Stimulated activated CD8-positive, alpha-beta memory T cell treated with anti-CD3 and anti-CD28 coated beads, Interleukin-2, amount 100 ng/mL, for 48 hours (primary cell): ENCODE measurements at regions not wholly inside any gene's neighbourhood (a gene's known extent, or its start where the extent isn't known, plus 50 kb on each side); places are given as distances from the start of the nearest gene placed in this dataset.
"Not testable (repeated sequence)": the region's sequence is repeated elsewhere in the genome, so short reads cannot be mapped to it uniquely, and the experiment has no call there.

Experiments used
- DNase-seq, 2 donors: peaks; one replicate each; pipeline ENCODE4 v3.0.0-alpha.2; 2020; ENCODE audit warnings: low read depth in 2 of 2

- DNase-seq: not testable (repeated sequence)
Measured at GRCh38 chr3:75444634-75445033, 219.5 kb upstream of the FRG2C start.

DNA sequence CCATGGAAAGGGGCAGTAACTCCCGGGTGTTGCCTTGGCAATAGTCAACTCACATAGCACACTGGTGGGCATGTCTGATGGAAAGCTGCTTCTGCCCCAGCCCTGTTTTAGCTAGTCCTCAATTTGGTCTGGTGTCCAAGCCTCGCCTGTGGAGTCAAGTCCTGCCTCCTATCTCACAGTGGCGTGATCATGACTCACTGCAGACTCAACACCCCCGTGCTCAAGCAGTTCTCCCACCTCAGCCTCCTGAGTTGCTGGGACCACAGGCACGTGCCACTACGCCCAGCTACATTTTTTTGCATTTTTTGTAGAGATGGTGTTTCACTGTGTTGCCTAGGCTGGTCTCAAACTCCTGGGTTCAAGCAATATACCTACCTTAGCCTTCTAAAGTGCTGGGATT lies 218.9 kb upstream of the FRG2C start:
- DNase-seq: not testable (repeated sequence)

DNA sequence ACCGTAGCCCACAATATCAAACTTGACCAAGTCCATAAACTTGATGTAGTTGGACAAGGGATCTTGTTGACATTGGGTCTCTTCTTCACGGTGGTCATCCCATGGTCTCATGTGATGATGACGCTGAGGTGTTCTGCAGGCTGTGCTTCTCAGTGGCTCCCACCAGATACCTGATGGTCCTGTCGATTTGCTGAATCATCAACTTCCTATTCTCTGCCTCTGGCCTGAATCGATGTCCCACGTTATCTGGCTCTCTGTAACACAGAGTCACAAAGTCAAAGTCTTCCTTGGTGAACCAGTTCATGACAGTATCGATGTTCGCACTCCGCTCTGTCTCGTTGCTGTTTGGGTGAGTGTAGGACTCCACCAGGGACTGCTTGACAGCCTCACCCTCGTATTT lies 217.2 kb upstream of the FRG2C start:
- not testable (repeated sequence) for DNase-seq

DNA sequence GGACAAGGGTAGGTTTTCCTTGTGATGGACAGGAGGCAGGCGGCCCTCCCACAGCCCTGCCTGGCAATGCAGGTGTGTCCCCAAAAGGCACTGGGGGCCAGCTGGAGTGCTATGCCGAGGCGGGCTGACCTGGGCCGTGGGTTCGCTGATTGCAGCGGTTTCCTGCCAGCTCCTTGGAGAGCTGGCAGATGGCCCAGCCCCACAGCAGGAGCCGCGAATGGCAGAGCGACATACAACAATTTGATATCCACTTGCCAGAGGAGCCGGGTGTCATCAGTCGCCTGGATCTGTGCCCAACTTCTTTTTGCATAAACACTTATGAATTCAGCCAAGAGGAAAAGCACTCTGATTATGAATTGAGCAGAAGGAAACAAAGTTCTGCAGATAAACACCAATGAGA lies 210.8 kb upstream of the FRG2C start:
- DNase-seq: not testable (repeated sequence)

- not testable (repeated sequence) for DNase-seq
Measured at GRCh38 chr3:75453839-75454238, 210.3 kb upstream of the FRG2C start.

- not testable (repeated sequence) for DNase-seq
Measured at GRCh38 chr3:75474530-75474929, 189.6 kb upstream of the FRG2C start.

GRCh38 chr3:75496600-75496999 lies 167.5 kb upstream of the FRG2C start:
- not testable (repeated sequence) for DNase-seq

DNA sequence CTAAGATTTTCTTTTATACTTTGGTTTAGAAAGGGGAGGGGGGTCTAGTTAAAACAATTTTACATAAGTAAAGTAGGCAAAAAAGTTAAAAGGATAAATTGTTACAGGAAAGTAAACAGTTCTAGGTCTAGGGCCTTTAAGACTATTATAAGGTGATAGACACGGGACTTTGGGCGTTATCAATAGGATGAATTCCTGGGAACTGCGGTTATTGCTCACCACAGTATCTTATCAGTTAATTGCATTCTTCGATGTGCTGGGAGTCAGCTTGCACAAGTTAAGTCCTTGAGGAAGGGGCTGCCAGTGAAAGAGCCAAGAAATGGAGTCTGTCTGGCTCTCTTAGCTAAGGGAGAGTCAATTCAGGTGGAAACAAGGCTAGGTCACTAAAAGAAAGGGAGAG lies 163.8 kb upstream of the FRG2C start:
- DNase-seq: not testable (repeated sequence)

GRCh38 chr3:75502171-75502570 lies 162.0 kb upstream of the FRG2C start:
- DNase-seq: not testable (repeated sequence)

- DNase-seq: not testable (repeated sequence)
Measured at GRCh38 chr3:75502769-75503756, 161.1 kb upstream of the FRG2C start.

- no peak for DNase-seq
Measured at GRCh38 chr3:75506603-75507002, 157.5 kb upstream of the FRG2C start.

- not testable (repeated sequence) for DNase-seq
Measured at GRCh38 chr3:75507956-75508355, 156.2 kb upstream of the FRG2C start.

DNA sequence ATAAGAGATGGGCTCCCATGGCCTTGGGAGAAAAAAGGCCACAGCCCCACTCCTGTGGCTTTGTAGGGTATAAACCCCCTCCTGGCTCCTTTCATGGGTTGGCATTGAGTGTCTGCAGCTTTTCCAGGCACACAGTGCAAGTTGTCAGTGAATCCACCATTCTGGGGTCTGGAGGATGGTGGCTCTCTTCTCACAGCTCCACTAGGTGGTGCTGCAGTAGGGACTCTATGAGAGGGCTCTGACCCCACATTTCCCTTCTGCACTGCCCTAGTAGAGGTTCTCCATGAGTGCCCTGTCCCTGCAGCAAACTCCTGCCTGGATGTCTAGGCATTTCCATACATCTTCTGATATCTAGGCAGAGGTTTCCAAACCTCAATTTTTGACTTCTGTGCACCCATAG lies 136.5 kb upstream of the FRG2C start:
- not testable (repeated sequence) for DNase-seq

GRCh38 chr3:75552095-75552494 lies 112.0 kb upstream of the FRG2C start:
- not testable (repeated sequence) for DNase-seq

- DNase-seq: not testable (repeated sequence)
Measured at GRCh38 chr3:75564427-75564826, 99.7 kb upstream of the FRG2C start.

- not testable (repeated sequence) for DNase-seq
Measured at GRCh38 chr3:75572303-75572702, 91.8 kb upstream of the FRG2C start.

- DNase-seq: not testable (repeated sequence)
Measured at GRCh38 chr3:75579091-75579490, 85.0 kb upstream of the FRG2C start.

DNA sequence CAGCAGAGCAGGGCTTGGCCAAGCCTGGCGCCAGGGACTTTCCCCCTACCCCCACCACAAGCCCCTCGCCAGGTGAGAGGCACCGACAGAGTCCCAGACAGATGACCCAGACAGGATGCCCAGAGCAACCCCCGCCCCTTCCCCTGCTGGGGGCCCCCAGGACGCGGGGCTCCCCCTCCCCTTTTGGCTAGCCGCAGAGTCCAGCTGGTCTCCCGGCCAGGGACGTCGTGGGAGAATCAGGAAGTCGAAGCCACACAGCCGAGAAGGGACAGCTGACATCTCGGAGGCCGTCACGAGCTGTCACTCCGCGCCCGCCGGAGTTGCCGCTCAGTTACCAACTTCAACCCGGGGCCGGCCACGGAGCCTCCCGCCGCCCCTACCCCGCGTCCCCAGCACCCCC lies 84.6 kb upstream of the FRG2C start:
- not testable (repeated sequence) for DNase-seq

GRCh38 chr3:75579981-75580782 lies 83.9 kb upstream of the FRG2C start:
- peak; percentile 19 to 36 for DNase-seq

DNA sequence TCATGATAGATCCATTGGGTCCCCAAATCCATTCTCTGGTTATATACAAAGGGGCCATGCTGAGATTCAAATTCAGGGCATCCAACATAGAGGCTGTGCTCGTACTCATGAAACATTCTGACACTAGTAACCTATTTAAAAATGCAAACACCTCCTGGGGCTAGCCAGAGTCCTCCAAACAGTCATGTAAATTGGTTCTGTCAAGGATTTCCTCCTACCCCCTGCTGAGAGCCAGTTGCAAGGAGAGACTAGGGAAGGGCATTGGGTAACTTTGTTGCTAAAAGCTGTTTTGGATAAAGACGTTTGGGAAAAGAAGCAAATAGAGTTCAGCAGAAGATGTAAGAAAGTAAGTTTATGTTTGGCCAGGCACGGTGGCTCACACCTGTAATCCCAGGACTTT lies 81.6 kb upstream of the FRG2C start:
- not testable (repeated sequence) for DNase-seq

DNA sequence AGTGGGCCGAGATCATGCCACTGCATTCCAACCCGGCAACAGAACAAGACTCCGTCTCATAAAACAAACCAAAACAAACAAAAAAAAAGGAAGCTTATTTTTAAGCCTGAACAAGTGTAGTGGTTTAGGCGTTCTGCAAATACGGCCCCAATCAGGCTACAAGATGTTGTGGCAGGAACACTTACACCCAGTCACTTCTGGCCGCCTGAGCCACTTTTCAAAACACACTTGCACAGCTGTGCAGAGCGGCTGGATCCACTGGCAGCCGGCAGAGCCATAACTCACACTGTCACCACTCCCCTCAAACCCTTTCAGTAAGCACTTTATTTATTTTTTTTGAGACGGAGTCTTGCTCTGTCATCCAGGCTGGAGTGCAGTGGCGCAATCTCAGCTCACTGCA lies 81.0 kb upstream of the FRG2C start:
- DNase-seq: not testable (repeated sequence)

DNA sequence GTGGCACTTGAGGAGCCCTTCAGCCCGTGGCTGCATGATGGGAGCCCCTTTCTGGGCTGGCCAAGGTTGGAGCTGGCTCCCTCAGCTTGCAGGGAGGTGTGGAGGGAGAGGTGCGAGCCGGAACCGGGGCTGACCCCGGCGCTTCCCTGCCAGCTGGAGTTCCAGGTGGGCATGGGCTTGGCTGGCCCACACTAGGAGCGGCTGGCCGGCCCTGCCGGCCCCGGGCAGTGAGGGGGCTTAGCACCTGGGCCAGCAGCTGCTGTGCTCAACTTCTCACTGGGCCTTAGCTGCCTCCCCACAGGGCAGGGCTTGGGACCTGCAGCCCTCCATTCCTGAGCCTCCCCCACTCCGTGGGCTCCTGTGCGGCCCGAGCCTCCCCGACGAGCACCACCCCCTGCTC lies 76.4 kb upstream of the FRG2C start:
- DNase-seq: not testable (repeated sequence)
